T-cell (primary cell): ENCODE measurements at regions not wholly inside any gene's neighbourhood (a gene's known extent, or its start where the extent isn't known, plus 50 kb on each side); places are given as distances from the start of the nearest gene placed in this dataset.

Experiments
- ATAC-seq, 4 experiments: fragments of 200-7000 bp in 3 of 4; fragments of 150-1000 bp in 1 of 4; cut with Tn5 transposase; replicated peaks in 1 of 4; 1 replicate in 3 of 4; 2 replicates in 1 of 4; pipeline ENCODE4 v1.10.0; 2021; ENCODE audit warnings: moderate library complexity in 3 of 4, mild to moderate bottlenecking in 2 of 4, moderate number of reproducible peaks in 1 of 4
- CTCF ChIA-PET, 2 donors: fragments of 300-600 bp; sonication (Branson Sonifier 250); formaldehyde crosslinking; loops; one replicate each; lab custom pipeline; 2022; ENCODE audit warnings: antibody characterized with exemption in 2 of 2; lab: Charles Lee
- POLR2A ChIA-PET, 2 donors: fragments of 300-600 bp; sonication (Branson Sonifier 250); formaldehyde crosslinking; loops; one replicate each; lab custom pipeline; 2022; ENCODE audit warnings: antibody characterized with exemption in 2 of 2; lab: Charles Lee
- DNase-seq, 35 experiments: peaks; one replicate each; pipeline versions ENCODE4 v3.0.0 to v3.0.0-alpha.2; 2013 to 2023
- H3K27ac ChIP-seq: one replicate; pipeline ENCODE4 v1.5.1; 2013; ENCODE audit warnings: low read length
- H3K27me3 ChIP-seq, 2 experiments: replicated peaks in 1 of 2; 1 replicate in 1 of 2; 2 replicates in 1 of 2; pipeline versions ENCODE4 v1.6.1 to v1.7.0; 2013; ENCODE audit warnings: low read length in 1 of 2, mixed read lengths in 1 of 2; ENCODE audit not compliant: control insufficient read depth in 2 of 2, insufficient read depth in 2 of 2; ENCODE audit errors: extremely low read depth in 1 of 2
- H3K36me3 ChIP-seq, 2 donors: 1 replicate in 1 of 2; 2 replicates in 1 of 2; pipeline versions ENCODE4 v1.6.1 to v1.7.0; 2013; ENCODE audit warnings: low read length in 1 of 2; ENCODE audit not compliant: control insufficient read depth in 2 of 2, insufficient read depth in 1 of 2; ENCODE audit errors: extremely low read depth in 1 of 2
- H3K4me1 ChIP-seq, 2 experiments: 1 replicate in 1 of 2; 2 replicates in 1 of 2; pipeline versions ENCODE4 v1.6.1 to v1.7.0; 2013; ENCODE audit warnings: low read length in 2 of 2, mixed read lengths in 1 of 2; ENCODE audit not compliant: insufficient read depth in 2 of 2, control insufficient read depth in 1 of 2; ENCODE audit errors: extremely low read depth in 1 of 2
- H3K4me3 ChIP-seq, 2 donors: 1 replicate in 1 of 2; 2 replicates in 1 of 2; pipeline versions ENCODE4 v1.5.1 to v1.7.0; 2013; ENCODE audit warnings: mild to moderate bottlenecking in 2 of 2, low read length in 1 of 2, moderate library complexity in 1 of 2; ENCODE audit not compliant: control insufficient read depth in 1 of 2; ENCODE audit errors: extremely low read depth in 1 of 2
- H3K9me3 ChIP-seq: 2 replicates; pipeline ENCODE4 v1.7.0; 2013
- H3K27ac Mint-ChIP-seq, 2 donors: one replicate each; pipeline ENCODE4 v1.8.0; 2020 to 2021; ENCODE audit warnings: mild to moderate bottlenecking in 2 of 2, mixed read lengths in 2 of 2
- H3K27me3 Mint-ChIP-seq, 2 donors: one replicate each; pipeline ENCODE4 v1.8.0; 2021 to 2022; ENCODE audit warnings: mixed read lengths in 2 of 2
- H3K36me3 Mint-ChIP-seq: one replicate; pipeline ENCODE4 v1.8.0; 2021; ENCODE audit warnings: mixed read lengths
- H3K4me1 Mint-ChIP-seq, 3 donors: one replicate each; pipeline ENCODE4 v1.8.0; 2020 to 2022; ENCODE audit warnings: mixed read lengths in 3 of 3, mild to moderate bottlenecking in 1 of 3
- H3K4me3 Mint-ChIP-seq, 3 donors: one replicate each; pipeline ENCODE4 v1.8.0; 2020 to 2022; ENCODE audit warnings: mild to moderate bottlenecking in 3 of 3, mixed read lengths in 3 of 3, moderate library complexity in 3 of 3
- H3K9me3 Mint-ChIP-seq, 3 donors: one replicate each; pipeline ENCODE4 v1.8.0; 2020 to 2022; ENCODE audit warnings: mixed read lengths in 3 of 3
- WGBS: methylation state at CpG from one replicate; pipeline ENCODE4 v1.1.5; 2013; ENCODE audit warnings: missing lambda C conversion rate; ENCODE audit not compliant: insufficient coverage; 5-methylcytosine and 5-hydroxymethylcytosine counted together

DNA sequence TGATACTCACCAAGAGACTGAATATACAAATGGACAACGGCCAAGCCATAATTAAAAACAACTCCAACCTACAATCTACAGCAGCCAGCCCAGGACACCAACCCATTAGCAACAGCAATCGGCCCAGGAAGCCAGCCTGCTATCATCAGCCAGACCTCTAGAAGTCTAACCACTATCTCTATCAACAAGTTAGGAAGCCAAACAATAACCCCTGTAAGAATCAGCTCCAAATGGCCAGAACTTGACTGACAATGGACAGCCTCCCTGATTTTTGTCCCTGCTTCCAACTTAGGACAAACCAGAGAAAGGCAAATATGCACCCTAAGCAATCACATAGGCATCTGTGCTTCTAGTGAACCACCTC is 511.8 kb upstream of the JARID2 start:
- Mint-ChIP-seq H3K4me3 (peak overlapping the region in 1 of 3 donors; percentile 72), H3K4me1 (peaks cover 71 to 79% (median 75%) of the 10 kb centered on the region in 3 donors), H3K27me3 (no peaks in the 10 kb centered on the region), H3K9me3 (no peaks in the 10 kb centered on the region), H3K27ac (peak overlapping the region; percentile 50 to 70), H3K36me3 (no peaks in the 10 kb centered on the region)
- Histone ChIP-seq H3K9me3 (no peaks in the 10 kb centered on the region), H3K36me3 (no peaks in the 10 kb centered on the region), H3K4me1 (peaks cover 52 to 62% of the 10 kb centered on the region in 2 experiments), H3K27ac (peak overlapping the region; percentile 3), H3K27me3 (no peaks in the 10 kb centered on the region), H3K4me3 (no peak overlapping the region)
- DNase-seq = no peak
- WGBS = 88% methylated on average over 2 of the region's 2 CpGs
- CTCF ChIA-PET = interaction anchor here in 1 of 2 donors (0.7 kb wide), 1 partner anchor 17 kb away, joined by 3 read pairs; no protein-coding TSS in a partner anchor
- no peak for ATAC-seq
- POLR2A ChIA-PET = no interaction called here

DNA sequence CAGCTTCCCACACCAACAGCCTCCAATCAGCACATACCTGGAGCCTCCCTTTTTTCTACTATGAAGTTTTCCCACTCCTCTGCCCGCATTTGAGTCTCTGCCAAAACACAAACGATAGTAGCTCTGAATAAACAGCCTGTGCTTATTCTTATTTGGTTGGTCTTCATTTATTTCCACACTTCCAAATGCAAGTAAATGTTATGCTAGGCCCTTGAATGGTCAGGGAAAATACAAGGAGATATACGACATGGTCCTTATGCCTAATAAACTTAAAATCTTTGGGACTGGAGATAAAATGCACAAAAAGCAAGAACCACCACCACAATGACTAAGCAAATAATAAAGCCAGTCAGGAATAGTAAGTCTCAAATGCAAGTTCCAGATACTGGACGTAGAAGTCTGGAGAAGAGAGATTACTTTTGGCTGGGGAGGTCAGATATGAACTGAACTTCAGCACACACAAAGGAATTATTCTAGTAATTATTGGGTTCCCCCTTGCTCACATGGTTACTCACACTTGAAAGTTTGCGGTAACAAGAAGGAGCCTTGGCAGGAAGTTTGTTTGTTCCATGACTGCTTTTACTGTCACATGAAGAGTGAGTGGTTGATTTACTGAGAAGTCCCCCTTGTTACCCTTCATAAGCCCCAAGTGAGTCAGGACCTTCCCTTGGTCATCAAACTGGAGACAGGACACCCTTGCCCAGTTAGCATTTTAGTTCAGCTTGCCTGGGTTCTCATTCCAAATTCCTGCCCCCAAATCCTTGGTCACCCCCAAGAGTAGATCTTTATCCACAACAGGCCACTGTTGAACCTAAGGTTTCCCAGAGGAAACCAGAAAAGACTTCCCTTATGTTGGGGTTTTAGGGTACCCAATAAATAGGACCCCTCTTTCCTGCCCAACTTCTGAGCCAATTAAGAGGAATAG is 511.2 kb upstream of the JARID2 start:
- Mint-ChIP-seq H3K9me3 (no peaks in the 10 kb centered on the region), H3K4me1 (peaks cover 69 to 76% (median 72%) of the 10 kb centered on the region in 3 donors), H3K27ac (peak overlapping the region; percentile 68 to 70), H3K4me3 (peak overlapping the region in 1 of 3 donors; percentile 72), H3K36me3 (no peaks in the 10 kb centered on the region), H3K27me3 (no peaks in the 10 kb centered on the region)
- DNase-seq = peak in 8 of 35 experiments; percentile 7 to 66 (median 20)
- peak; percentile 49 to 81 (median 64) for ATAC-seq
- Histone ChIP-seq H3K4me1 (peaks cover 47 to 62% of the 10 kb centered on the region in 2 experiments), H3K27me3 (no peaks in the 10 kb centered on the region), H3K27ac (peak overlapping the region; percentile 26), H3K4me3 (no peak overlapping the region), H3K36me3 (no peaks in the 10 kb centered on the region), H3K9me3 (no peaks in the 10 kb centered on the region)
- no CpG with 5 or more reads among the region's 5 CpGs for WGBS
- CTCF ChIA-PET = interaction anchor here in 1 of 2 donors (0.7 kb wide), 1 partner anchor 17 kb away, joined by 3 read pairs; no protein-coding TSS in a partner anchor
- POLR2A ChIA-PET = no interaction called here

DNA sequence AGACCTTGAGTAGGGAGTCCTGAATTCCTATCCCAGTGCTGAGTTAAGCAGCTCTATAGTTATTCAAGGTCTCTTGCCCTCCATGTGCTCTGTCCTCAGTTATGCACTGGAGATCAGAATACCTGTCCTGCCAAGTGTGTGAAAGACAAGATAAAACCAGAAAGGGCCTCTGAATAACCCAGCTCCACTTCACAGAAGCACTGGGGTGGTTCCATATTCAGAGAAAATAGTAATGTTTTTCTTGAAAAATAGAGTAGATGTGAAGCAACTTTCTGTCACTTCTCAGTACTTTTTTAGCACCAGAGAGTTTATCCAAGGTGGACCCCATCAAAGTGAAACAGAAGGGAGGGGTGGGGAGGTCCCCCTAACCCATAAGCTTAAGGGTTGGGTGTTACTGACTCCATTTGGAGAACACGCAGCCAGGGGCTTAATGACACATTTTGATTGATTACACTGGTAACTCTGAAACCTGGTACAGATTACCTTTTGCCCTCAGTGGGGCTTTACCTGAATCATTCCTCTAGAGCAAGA is 509.8 kb upstream of the JARID2 start:
- Histone ChIP-seq H3K4me3 (no peak overlapping the region), H3K36me3 (no peaks in the 10 kb centered on the region), H3K9me3 (no peaks in the 10 kb centered on the region), H3K27me3 (no peaks in the 10 kb centered on the region), H3K27ac (no peak overlapping the region), H3K4me1 (peaks cover 45 to 55% of the 10 kb centered on the region in 2 experiments)
- ChIA-PET CTCF (no interaction called here), POLR2A (no interaction called here)
- DNase-seq (no peak), ATAC-seq (no peak)
- WGBS = no CpG with 5 or more reads among the region's 1 CpG
- Mint-ChIP-seq H3K4me3 (no peak overlapping the region), H3K9me3 (peaks cover 0 to 5% (median 0%) of the 10 kb centered on the region in 3 donors), H3K36me3 (no peaks in the 10 kb centered on the region), H3K27ac (peak overlapping the region in 1 of 2 donors; percentile 50), H3K27me3 (no peaks in the 10 kb centered on the region), H3K4me1 (peaks cover 63 to 67% (median 64%) of the 10 kb centered on the region in 3 donors)

DNA sequence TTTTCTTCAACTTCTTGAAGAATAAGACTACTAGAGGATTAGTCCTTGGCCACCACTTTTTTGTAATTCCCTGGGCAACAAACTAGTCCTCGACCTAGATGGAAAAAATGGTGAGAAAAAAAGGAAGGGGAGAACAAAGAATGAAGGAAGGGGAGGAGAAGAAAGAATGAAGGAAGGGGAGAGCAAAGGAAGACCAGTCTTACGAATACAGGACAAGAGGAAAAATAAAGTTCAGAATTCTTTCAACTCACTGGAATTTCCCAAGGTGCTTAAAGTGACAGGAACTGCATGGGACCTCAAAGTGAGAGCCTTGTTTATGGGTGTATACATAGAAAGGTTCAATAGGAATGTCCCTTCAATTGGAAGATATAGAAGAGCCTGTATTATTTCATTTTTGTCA is 509.3 kb upstream of the JARID2 start:
- peaks cover 0 to 5% (median 0%) of the 10 kb centered on the region in 3 donors for H3K9me3 Mint-ChIP-seq
- DNase-seq = no peak
- peaks cover 58 to 62% (median 59%) of the 10 kb centered on the region in 3 donors for H3K4me1 Mint-ChIP-seq
- POLR2A ChIA-PET = no interaction called here
- H3K27ac Mint-ChIP-seq = peak overlapping the region in 1 of 2 donors; percentile 69
- H3K9me3 ChIP-seq = no peaks in the 10 kb centered on the region
- no peak overlapping the region for H3K4me3 Mint-ChIP-seq
- no peaks in the 10 kb centered on the region for H3K36me3 ChIP-seq
- 100% methylated on average over 1 of the region's 2 CpGs for WGBS
- H3K4me3 ChIP-seq = no peak overlapping the region
- H3K4me1 ChIP-seq = peaks cover 40 to 50% of the 10 kb centered on the region in 2 experiments
- H3K27ac ChIP-seq = no peak overlapping the region
- H3K27me3 ChIP-seq = no peaks in the 10 kb centered on the region
- no peaks in the 10 kb centered on the region for H3K27me3 Mint-ChIP-seq
- CTCF ChIA-PET = no interaction called here
- ATAC-seq = no peak
- H3K36me3 Mint-ChIP-seq = no peaks in the 10 kb centered on the region

DNA sequence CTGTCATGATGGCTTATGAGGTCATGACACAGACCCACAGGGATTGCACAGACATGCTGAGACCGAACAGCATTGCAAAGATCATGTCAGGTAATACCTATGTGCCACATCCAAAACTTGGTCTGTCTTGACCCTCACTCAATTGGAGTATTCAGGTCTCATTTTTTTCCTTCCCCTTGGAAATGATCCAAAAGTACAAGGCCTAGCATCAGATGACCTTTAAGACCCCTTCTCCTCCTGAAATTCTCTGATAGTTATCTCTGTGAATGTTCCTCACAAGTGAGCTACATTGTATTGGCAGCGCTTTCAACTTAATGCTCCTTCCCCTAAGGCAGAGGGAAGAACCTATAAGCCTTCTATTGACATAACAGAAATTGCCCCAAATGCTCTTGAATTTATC is 507.4 kb upstream of the JARID2 start:
- no peak overlapping the region for H3K4me3 ChIP-seq
- POLR2A ChIA-PET = no interaction called here
- peaks cover 42 to 49% (median 46%) of the 10 kb centered on the region in 3 donors for H3K4me1 Mint-ChIP-seq
- H3K4me1 ChIP-seq = peaks cover 21 to 37% of the 10 kb centered on the region in 2 experiments
- no peak overlapping the region for H3K4me3 Mint-ChIP-seq
- WGBS = 100% methylated on average over 1 of the region's 2 CpGs
- H3K9me3 Mint-ChIP-seq = peaks cover 0 to 5% (median 0%) of the 10 kb centered on the region in 3 donors
- CTCF ChIA-PET = no interaction called here
- ATAC-seq (no peak), DNase-seq (no peak)
- no peaks in the 10 kb centered on the region for H3K9me3 ChIP-seq
- no peaks in the 10 kb centered on the region for H3K27me3 Mint-ChIP-seq
- H3K36me3 ChIP-seq = no peaks in the 10 kb centered on the region
- no peaks in the 10 kb centered on the region for H3K36me3 Mint-ChIP-seq
- no peak overlapping the region for H3K27ac ChIP-seq
- no peaks in the 10 kb centered on the region for H3K27me3 ChIP-seq
- no peak overlapping the region for H3K27ac Mint-ChIP-seq

DNA sequence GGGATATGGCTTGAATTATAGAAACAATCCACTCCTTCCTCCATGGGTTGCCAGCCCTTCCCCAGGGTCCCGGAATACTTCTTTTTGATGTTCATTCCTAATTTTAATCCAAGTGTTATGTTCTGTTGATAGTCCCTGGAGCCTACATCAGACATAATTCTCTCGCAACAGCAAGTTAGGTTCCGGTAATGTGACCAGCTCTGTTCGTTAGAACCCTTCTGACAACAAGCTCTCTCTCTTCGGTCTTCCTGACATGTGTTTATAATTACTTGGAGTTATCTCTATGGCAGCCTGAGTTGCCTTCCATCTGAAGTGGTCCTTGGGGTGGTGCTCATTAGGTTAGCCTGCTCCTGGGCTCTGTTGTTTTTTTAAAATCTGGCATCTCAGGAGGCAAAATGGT is 506.9 kb upstream of the JARID2 start:
- Histone ChIP-seq H3K36me3 (no peaks in the 10 kb centered on the region), H3K27me3 (no peaks in the 10 kb centered on the region), H3K4me1 (peaks cover 19 to 38% of the 10 kb centered on the region in 2 experiments), H3K9me3 (no peaks in the 10 kb centered on the region), H3K27ac (no peak overlapping the region), H3K4me3 (no peak overlapping the region)
- Mint-ChIP-seq H3K9me3 (peaks cover 0 to 5% (median 0%) of the 10 kb centered on the region in 3 donors), H3K4me1 (peaks cover 42 to 49% (median 46%) of the 10 kb centered on the region in 3 donors), H3K36me3 (no peaks in the 10 kb centered on the region), H3K4me3 (no peak overlapping the region), H3K27ac (peak overlapping the region in 1 of 2 donors; percentile 62), H3K27me3 (no peaks in the 10 kb centered on the region)
- WGBS = 68% methylated on average over 4 of the region's 5 CpGs
- ChIA-PET POLR2A (no interaction called here), CTCF (no interaction called here)
- no peak for DNase-seq
- ATAC-seq = no peak
